ENCODE measurements at regions not wholly inside any gene's neighbourhood (a gene's known extent, or its start where the extent isn't known, plus 50 kb on each side); places are given as distances from the start of the nearest gene placed in this dataset.

GRCh38 chr6:6993503-6994237, 114.1 kb upstream of the RREB1 start:
- H3K36me3 ChIP-seq = no peaks in the 10 kb centered on the region
- H3K27ac ChIP-seq = no peak overlapping the region

GRCh38 chr6:6994796-6995195, 113.0 kb upstream of the RREB1 start:
- Histone ChIP-seq H3K9me3 (no peaks in the 10 kb centered on the region), H3K4me3 (no peak overlapping the region), H3K27me3 (ENCODE audit: low read depth) (no peaks in the 10 kb centered on the region), H3K27ac (no peak overlapping the region), H3K36me3 (no peaks in the 10 kb centered on the region), H3K4me1 (no peaks in the 10 kb centered on the region)
- DNase-seq (no peak), ATAC-seq (no peak)
- intact Hi-C loops (cut with DNase I) = no loop called here
- no peak for TF ChIP-seq CTCF (IDR thresholded peaks at IDR 0.05)

More at GRCh38 chr6:6993503-6994237, 114.1 kb upstream of the RREB1 start:
- Histone ChIP-seq H3K9me3 (no peaks in the 10 kb centered on the region), H3K4me3 (no peak overlapping the region), H3K4me1 (no peaks in the 10 kb centered on the region), H3K27me3 (ENCODE audit: low read depth) (no peaks in the 10 kb centered on the region)
- intact Hi-C loops (cut with DNase I) = no loop called here
- peak in 1 of 2 donors; percentile 21 for ATAC-seq
- TF ChIP-seq CTCF (IDR thresholded peaks at IDR 0.05) = no peak
- no peak for DNase-seq

GRCh38 chr6:6995328-6995727, 112.4 kb upstream of the RREB1 start:
- H3K4me1 ChIP-seq = no peaks in the 10 kb centered on the region

GRCh38 chr6:6996124-6996523, 111.6 kb upstream of the RREB1 start:
- intact Hi-C loops (cut with DNase I) = no loop called here
- ATAC-seq (no peak), DNase-seq (no peak)
- no peak for TF ChIP-seq CTCF (IDR thresholded peaks at IDR 0.05)
- no peaks in the 10 kb centered on the region for H3K4me1 ChIP-seq
- no peak overlapping the region for H3K4me3 ChIP-seq
- H3K27ac ChIP-seq = no peak overlapping the region
- H3K27me3 ChIP-seq (ENCODE audit: low read depth) = no peaks in the 10 kb centered on the region
- H3K9me3 ChIP-seq = no peaks in the 10 kb centered on the region
- H3K36me3 ChIP-seq = no peaks in the 10 kb centered on the region

More at GRCh38 chr6:6995328-6995727, 112.4 kb upstream of the RREB1 start:
- no peak overlapping the region for H3K4me3 ChIP-seq
- intact Hi-C loops (cut with DNase I) = no loop called here
- H3K36me3 ChIP-seq = no peaks in the 10 kb centered on the region
- DNase-seq = no peak
- ATAC-seq = no peak
- H3K9me3 ChIP-seq = no peaks in the 10 kb centered on the region
- no peaks in the 10 kb centered on the region for H3K27me3 ChIP-seq (ENCODE audit: low read depth)
- no peak for TF ChIP-seq CTCF (IDR thresholded peaks at IDR 0.05)
- no peak overlapping the region for H3K27ac ChIP-seq

- H3K27ac ChIP-seq = no peak overlapping the region
- no peaks in the 10 kb centered on the region for H3K27me3 ChIP-seq (ENCODE audit: low read depth)
- DNase-seq = no peak
- no peaks in the 10 kb centered on the region for H3K4me1 ChIP-seq
- no peaks in the 10 kb centered on the region for H3K9me3 ChIP-seq
- no peak overlapping the region for H3K4me3 ChIP-seq
- no peak for TF ChIP-seq CTCF (IDR thresholded peaks at IDR 0.05)
- intact Hi-C loops (cut with DNase I) = no loop called here
- peak in 1 of 2 donors; percentile 24 for ATAC-seq
- no peaks in the 10 kb centered on the region for H3K36me3 ChIP-seq
Measured at GRCh38 chr6:6997263-6998193, 110.2 kb upstream of the RREB1 start.
